ENCODE measurements at regions not wholly inside any gene's neighbourhood (a gene's known extent, or its start where the extent isn't known, plus 50 kb on each side); places are given as distances from the start of the nearest gene placed in this dataset.

DNA sequence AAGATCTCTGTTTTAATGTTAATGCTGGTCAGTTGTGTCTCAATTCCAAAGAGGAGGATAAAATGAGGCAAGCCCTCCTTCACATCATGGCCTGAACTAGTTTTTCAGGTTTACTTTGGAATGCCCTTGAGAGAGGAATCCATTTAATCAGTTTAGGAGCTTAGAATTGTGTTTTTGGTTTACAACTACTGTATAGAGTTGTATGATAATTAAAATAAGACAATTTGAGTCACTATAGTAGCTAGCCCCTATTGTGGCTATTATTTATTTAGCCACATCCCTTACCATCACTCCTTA is 107.8 kb upstream of the PRLR start:
- no peak for TF ChIP-seq CTCF (IDR thresholded peaks at IDR 0.05)
- no peak for TF ChIP-seq POLR2A (IDR thresholded peaks at IDR 0.05)

GRCh38 chr5:35337340-35338156 is 107.3 kb upstream of the PRLR start:
- no peaks in the 10 kb centered on the region for H3K27me3 ChIP-seq
- H3K4me1 ChIP-seq = no peaks in the 10 kb centered on the region
- intact Hi-C loops (cut with DNase I) = no loop called here
- no peak for TF ChIP-seq POLR2A (IDR thresholded peaks at IDR 0.05)
- TF ChIP-seq CTCF (IDR thresholded peaks at IDR 0.05) = no peak
- H3K9me3 ChIP-seq = no peaks in the 10 kb centered on the region
- ATAC-seq (no peak), DNase-seq (no peak)
- H3K27ac ChIP-seq = no peak overlapping the region
- 81% methylated on average over 7 of the region's 7 CpGs for WGBS (ENCODE audit: insufficient coverage, low coverage, low lambda C conversion rate, missing lambda C conversion rate)
- no peaks in the 10 kb centered on the region for H3K36me3 ChIP-seq
- no peak overlapping the region for H3K4me3 ChIP-seq

More for the DNA sequence above, 107.8 kb upstream of the PRLR start:
- Histone ChIP-seq H3K27ac (no peak overlapping the region), H3K4me3 (no peak overlapping the region), H3K27me3 (no peaks in the 10 kb centered on the region), H3K36me3 (no peaks in the 10 kb centered on the region), H3K9me3 (no peaks in the 10 kb centered on the region), H3K4me1 (no peaks in the 10 kb centered on the region)
- intact Hi-C loops (cut with DNase I) = no loop called here
- DNase-seq (no peak), ATAC-seq (no peak)

DNA sequence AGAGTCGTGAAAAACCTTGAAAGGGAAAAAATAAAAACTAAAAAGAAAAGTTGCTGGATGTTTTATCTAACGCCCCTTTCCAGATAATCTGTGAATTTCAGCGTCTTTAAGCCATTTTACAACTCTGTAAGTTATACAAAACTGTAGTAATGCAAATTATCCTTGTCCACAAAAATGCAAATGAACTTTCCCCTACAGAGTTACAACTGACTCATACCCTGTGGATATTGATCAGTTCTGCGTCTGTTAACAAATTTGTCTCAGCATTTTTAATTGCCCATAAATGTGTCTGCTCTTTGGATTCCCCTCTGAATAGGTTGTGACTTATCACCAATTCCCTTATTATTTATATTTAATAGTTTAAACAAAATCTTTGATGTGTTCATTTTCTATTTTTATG is 105.9 kb upstream of the PRLR start:
- Histone ChIP-seq H3K9me3 (no peaks in the 10 kb centered on the region), H3K4me1 (no peaks in the 10 kb centered on the region), H3K36me3 (no peaks in the 10 kb centered on the region), H3K27ac (no peak overlapping the region), H3K4me3 (no peak overlapping the region), H3K27me3 (no peaks in the 10 kb centered on the region)
- no peak for TF ChIP-seq CTCF (IDR thresholded peaks at IDR 0.05)
- no peak for TF ChIP-seq POLR2A (IDR thresholded peaks at IDR 0.05)
- 78% methylated on average over 4 of the region's 4 CpGs for WGBS (ENCODE audit: insufficient coverage, low coverage, low lambda C conversion rate, missing lambda C conversion rate)
- DNase-seq (no peak), ATAC-seq (no peak)
- intact Hi-C loops (cut with DNase I) = no loop called here

DNA sequence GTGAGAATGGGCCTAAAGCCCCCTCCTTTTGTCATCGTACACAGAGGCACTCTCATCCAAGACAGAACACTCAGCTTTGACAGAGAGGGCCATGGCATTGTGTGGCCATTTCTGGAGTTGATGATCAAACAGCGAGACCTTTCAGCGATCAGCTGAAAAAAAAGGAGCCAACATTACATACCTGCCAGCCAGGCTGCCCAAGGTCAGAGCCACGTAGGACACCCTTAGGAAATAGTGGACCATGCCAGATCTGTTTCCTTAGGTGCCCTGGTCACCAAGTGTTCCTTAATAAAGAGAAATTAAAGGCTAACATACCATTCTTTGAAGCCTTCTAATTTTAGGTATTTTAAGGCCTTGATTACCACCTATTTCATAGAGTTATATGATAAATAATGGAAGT is 105.5 kb upstream of the PRLR start:
- no peaks in the 10 kb centered on the region for H3K4me1 ChIP-seq
- H3K4me3 ChIP-seq = no peak overlapping the region
- 71% methylated on average over 4 of the region's 4 CpGs for WGBS (ENCODE audit: insufficient coverage, low coverage, low lambda C conversion rate, missing lambda C conversion rate)
- intact Hi-C loops (cut with DNase I) = no loop called here
- no peaks in the 10 kb centered on the region for H3K36me3 ChIP-seq
- H3K27ac ChIP-seq = no peak overlapping the region
- TF ChIP-seq POLR2A (IDR thresholded peaks at IDR 0.05) (no peak), CTCF (IDR thresholded peaks at IDR 0.05) (no peak)
- H3K9me3 ChIP-seq = no peaks in the 10 kb centered on the region
- no peak for DNase-seq
- no peak for ATAC-seq
- H3K27me3 ChIP-seq = no peaks in the 10 kb centered on the region

DNA sequence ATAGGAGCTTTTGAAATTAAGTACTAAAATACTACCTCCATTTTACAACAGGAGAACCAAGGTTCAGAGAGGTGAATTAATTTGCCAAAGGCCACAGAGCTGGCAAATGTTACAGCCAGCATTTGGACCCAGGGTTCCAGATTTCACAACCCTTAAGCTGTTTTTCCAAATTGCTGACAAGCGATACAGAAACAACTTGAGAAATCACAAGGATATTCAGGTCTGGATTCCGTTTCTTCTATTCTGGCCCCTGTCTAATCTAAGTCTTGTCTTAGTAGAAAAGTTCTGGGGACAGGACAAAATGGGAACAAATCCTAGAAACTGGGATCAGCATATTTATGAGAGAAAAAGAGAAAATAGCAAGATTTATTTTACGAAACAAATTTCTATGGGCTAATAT is 103.1 kb upstream of the PRLR start:
- intact Hi-C loops (cut with DNase I) = no loop called here
- H3K36me3 ChIP-seq = no peaks in the 10 kb centered on the region
- no peak for TF ChIP-seq CTCF (IDR thresholded peaks at IDR 0.05)
- TF ChIP-seq POLR2A (IDR thresholded peaks at IDR 0.05) = no peak

More for the DNA sequence above, 103.1 kb upstream of the PRLR start:
- Histone ChIP-seq H3K9me3 (no peaks in the 10 kb centered on the region), H3K4me3 (no peak overlapping the region), H3K27ac (no peak overlapping the region), H3K4me1 (no peaks in the 10 kb centered on the region), H3K27me3 (no peaks in the 10 kb centered on the region)
- DNase-seq (no peak), ATAC-seq (no peak)
- 44% methylated on average over 3 of the region's 3 CpGs for WGBS (ENCODE audit: insufficient coverage, low coverage, low lambda C conversion rate, missing lambda C conversion rate)
